ENCODE measurements at regions not wholly inside any gene's neighbourhood (a gene's known extent, or its start where the extent isn't known, plus 50 kb on each side); places are given as distances from the start of the nearest gene placed in this dataset.

- TF ChIP-seq CTCF (IDR thresholded peaks at IDR 0.05) (no peak), POLR2A (IDR thresholded peaks at IDR 0.05) (no peak)
These were observed 177.8 kb downstream of the SOX11 start for GRCh38 chr2:5869936-5870335.

Measured in Peyer's patch (tissue), 4 donors.